HEK293 (cell line): ENCODE measurements at regions not wholly inside any gene's neighbourhood (a gene's known extent, or its start where the extent isn't known, plus 50 kb on each side); places are given as distances from the start of the nearest gene placed in this dataset.

Experiments
- CTCF ChIA-PET: fragments of 350-600 bp; formaldehyde crosslinking; extraction: SDS; loops from one replicate; lab custom pipeline; 2021; ENCODE audit warnings: antibody characterized with exemption; lab: Yijun Ruan, JAX
- POLR2A ChIA-PET: fragments of 300-600 bp; formaldehyde crosslinking; extraction: SDS; loops from one replicate; lab custom pipeline; 2020; ENCODE audit warnings: antibody characterized with exemption, inconsistent platforms; lab: Yijun Ruan, JAX
- H3K27ac ChIP-seq: fragments of 200-500 bp; sonication (Bioruptor generic); 2 replicates; pipeline ENCODE4 v1.5.1; 2014; ENCODE audit warnings: low read depth, low read length, control low read depth, inconsistent platforms; ENCODE audit errors: extremely low read depth
- H3K36me3 ChIP-seq, 2 experiments: fragments of 200-500 bp in 1 of 2; sonication (Bioruptor generic) in 1 of 2; 1 replicate in 1 of 2; 2 replicates in 1 of 2; pipeline ENCODE4 v1.5.1; 2014 to 2017; ENCODE audit warnings: inconsistent platforms in 2 of 2, low read length in 2 of 2; ENCODE audit not compliant: control insufficient read depth in 2 of 2, insufficient read depth in 1 of 2
- H3K4me1 ChIP-seq: fragments of 200-500 bp; sonication (Bioruptor generic); 2 replicates; pipeline ENCODE4 v1.5.1; 2014; ENCODE audit warnings: mild to moderate bottlenecking, low read length, inconsistent platforms; ENCODE audit not compliant: control insufficient read depth, insufficient read depth
- H3K4me3 ChIP-seq: 2 replicates; pipeline ENCODE4 v1.5.1; 2011; ENCODE audit warnings: low read depth, mild to moderate bottlenecking, control low read depth, low read length, moderate library complexity
- H3K9me3 ChIP-seq: fragments of 200-500 bp; sonication (Bioruptor generic); 2 replicates; pipeline ENCODE4 v1.5.1; 2014; ENCODE audit warnings: low read depth, low read length, inconsistent platforms; ENCODE audit not compliant: control insufficient read depth, insufficient read depth
- ATF2 ChIP-seq: fragments of 450-650 bp; formaldehyde crosslinking; IDR thresholded peaks from 2 replicates; pipeline ENCODE4 v1.5.1; 2016; ENCODE audit warnings: missing biosample characterization, missing genetic modification characterization, low read depth
- HIC1 ChIP-seq: fragments of 450-650 bp; formaldehyde crosslinking; IDR thresholded peaks from 2 replicates; pipeline ENCODE4 v1.5.1; 2016; ENCODE audit warnings: missing biosample characterization, missing genetic modification characterization
- HOXA7 ChIP-seq: sonication (generic); formaldehyde crosslinking; IDR thresholded peaks from 2 replicates; pipeline ENCODE4 v1.8.1; 2022; ENCODE audit warnings: missing genetic modification reagents, borderline replicate concordance
- KLF17 ChIP-seq: fragments of 450-650 bp; formaldehyde crosslinking; IDR thresholded peaks from 2 replicates; pipeline ENCODE4 v1.5.1; 2016; ENCODE audit warnings: missing biosample characterization, missing genetic modification characterization
- OSR2 ChIP-seq: fragments of 450-650 bp; formaldehyde crosslinking; IDR thresholded peaks from 2 replicates; pipeline ENCODE4 v1.5.1; 2016; ENCODE audit warnings: missing biosample characterization, missing genetic modification characterization
- PRDM4 ChIP-seq: fragments of 450-650 bp; formaldehyde crosslinking; IDR thresholded peaks from 2 replicates; pipeline ENCODE4 v1.5.1; 2017; ENCODE audit warnings: missing biosample characterization, missing genetic modification characterization
- ZBTB1 ChIP-seq: fragments of 450-650 bp; formaldehyde crosslinking; IDR thresholded peaks from 2 replicates; pipeline ENCODE4 v1.5.1; 2016; ENCODE audit warnings: missing biosample characterization, missing genetic modification characterization
- ZNF114 ChIP-seq: fragments of 450-650 bp; formaldehyde crosslinking; IDR thresholded peaks from 2 replicates; pipeline ENCODE4 v1.5.0; 2017; ENCODE audit warnings: missing biosample characterization, missing genetic modification characterization
- ZNF16 ChIP-seq: fragments of 450-650 bp; formaldehyde crosslinking; IDR thresholded peaks from 2 replicates; pipeline ENCODE4 v1.5.1; 2016; ENCODE audit warnings: low read depth, missing biosample characterization, missing genetic modification characterization
- ZNF18 ChIP-seq: fragments of 450-650 bp; formaldehyde crosslinking; IDR thresholded peaks from 2 replicates; pipeline ENCODE4 v1.5.1; 2016; ENCODE audit warnings: missing biosample characterization, missing genetic modification characterization
- ZNF202 ChIP-seq: fragments of 450-650 bp; formaldehyde crosslinking; IDR thresholded peaks from 2 replicates; pipeline ENCODE4 v1.5.1; 2016; ENCODE audit warnings: missing biosample characterization, missing genetic modification characterization, borderline replicate concordance
- ZNF239 ChIP-seq: fragments of 450-650 bp; formaldehyde crosslinking; IDR thresholded peaks from 2 replicates; pipeline ENCODE4 v1.5.1; 2016; ENCODE audit warnings: missing biosample characterization, missing genetic modification characterization
- ZNF366 ChIP-seq: fragments of 450-650 bp; formaldehyde crosslinking; conservative IDR thresholded peaks from 2 replicates; pipeline ENCODE4 v1.5.1; 2016; ENCODE audit warnings: missing biosample characterization, missing genetic modification characterization
- ZNF510 ChIP-seq: fragments of 450-650 bp; formaldehyde crosslinking; IDR thresholded peaks from 2 replicates; pipeline ENCODE4 v1.5.1; 2018; ENCODE audit warnings: mild to moderate bottlenecking, missing genetic modification characterization, missing biosample characterization; ENCODE audit not compliant: insufficient replicate concordance
- ZNF513 ChIP-seq: fragments of 450-650 bp; IDR thresholded peaks from 2 replicates; pipeline ENCODE4 v1.5.1; 2018; ENCODE audit warnings: missing biosample characterization, missing genetic modification characterization
- ZNF549 ChIP-seq: fragments of 450-650 bp; IDR thresholded peaks from 2 replicates; pipeline ENCODE4 v1.5.1; 2018; ENCODE audit warnings: missing biosample characterization, missing genetic modification characterization, mild to moderate bottlenecking, inconsistent platforms, moderate library complexity
- ZNF555 ChIP-seq: fragments of 450-650 bp; formaldehyde crosslinking; conservative IDR thresholded peaks from 2 replicates; pipeline ENCODE4 v1.5.1; 2017; ENCODE audit warnings: missing biosample characterization, mild to moderate bottlenecking, missing genetic modification characterization, inconsistent platforms
- ZNF677 ChIP-seq: fragments of 450-650 bp; IDR thresholded peaks from 2 replicates; pipeline ENCODE4 v1.5.0; 2018; ENCODE audit warnings: missing biosample characterization, mild to moderate bottlenecking, missing genetic modification characterization, moderate library complexity
- ZNF777 ChIP-seq: fragments of 450-650 bp; formaldehyde crosslinking; IDR thresholded peaks from 2 replicates; pipeline ENCODE4 v1.5.1; 2017; ENCODE audit warnings: missing biosample characterization, missing genetic modification characterization, borderline replicate concordance
- ZNF843 ChIP-seq: fragments of 450-650 bp; formaldehyde crosslinking; IDR thresholded peaks from 2 replicates; pipeline ENCODE4 v1.5.1; 2016; ENCODE audit warnings: missing biosample characterization, missing genetic modification characterization
- ZSCAN30 ChIP-seq: fragments of 450-650 bp; IDR thresholded peaks from 2 replicates; pipeline ENCODE4 v1.5.1; 2018; ENCODE audit warnings: missing biosample characterization, mild to moderate bottlenecking, missing genetic modification characterization, moderate library complexity

GRCh38 chr5:175170899-175171298, 273.1 kb downstream of the DRD1 start:
- H3K9me3 ChIP-seq = no peaks in the 10 kb centered on the region
- H3K4me1 ChIP-seq = no peaks in the 10 kb centered on the region
- TF ChIP-seq ZNF777 (tag by site-specific recombination) (no peak), KLF17 (tag by site-specific recombination) (no peak), ZNF366 (tag by site-specific recombination) (no peak), ZNF239 (tag by site-specific recombination) (no peak), ZNF16 (tag by site-specific recombination) (no peak), ZNF510 (no peak), ZNF114 (tag by site-specific recombination) (no peak), HOXA7 (CRISPR knock-in tag) (no peak), ZSCAN30 (tag by site-specific recombination) (no peak), HIC1 (no peak), ZNF202 (tag by site-specific recombination) (no peak), ZNF549 (no peak)
- POLR2A ChIA-PET = no interaction called here
- H3K36me3 ChIP-seq = no peaks in the 10 kb centered on the region
- CTCF ChIA-PET = no interaction called here
- no peak overlapping the region for H3K4me3 ChIP-seq
- H3K27ac ChIP-seq = no peak overlapping the region

- TF ChIP-seq ZBTB1 (tag by site-specific recombination) = no peak
- no peak for TF ChIP-seq ATF2
- TF ChIP-seq OSR2 = no peak
- TF ChIP-seq ZNF555 (tag by site-specific recombination) = no peak
- no peak for TF ChIP-seq ZNF513 (tag by site-specific recombination)
- TF ChIP-seq ZNF677 (tag by site-specific recombination) = no peak
- no peak for TF ChIP-seq ZNF18 (tag by site-specific recombination)
- no peak for TF ChIP-seq ZNF843 (tag by site-specific recombination)
- TF ChIP-seq PRDM4 (tag by site-specific recombination) = no peak
- no peaks in the 10 kb centered on the region for H3K36me3 ChIP-seq
- CTCF ChIA-PET = no interaction called here
- no peaks in the 10 kb centered on the region for H3K4me1 ChIP-seq
- H3K9me3 ChIP-seq = no peaks in the 10 kb centered on the region
- no peak overlapping the region for H3K27ac ChIP-seq
- POLR2A ChIA-PET = interaction anchor here (0.7 kb wide), 1 partner anchor 24 kb away, joined by 3 read pairs; no protein-coding TSS in a partner anchor
- no peak overlapping the region for H3K4me3 ChIP-seq
These were observed 275.0 kb downstream of the DRD1 start for GRCh38 chr5:175168882-175169507.
